T follicular helper cell (primary cell): ENCODE measurements at regions not wholly inside any gene's neighbourhood (a gene's known extent, or its start where the extent isn't known, plus 50 kb on each side); places are given as distances from the start of the nearest gene placed in this dataset.

Experiments used
- DNase-seq: peaks from one replicate; pipeline ENCODE4 v3.0.0-alpha.2; 2020; ENCODE audit warnings: low read depth

DNA sequence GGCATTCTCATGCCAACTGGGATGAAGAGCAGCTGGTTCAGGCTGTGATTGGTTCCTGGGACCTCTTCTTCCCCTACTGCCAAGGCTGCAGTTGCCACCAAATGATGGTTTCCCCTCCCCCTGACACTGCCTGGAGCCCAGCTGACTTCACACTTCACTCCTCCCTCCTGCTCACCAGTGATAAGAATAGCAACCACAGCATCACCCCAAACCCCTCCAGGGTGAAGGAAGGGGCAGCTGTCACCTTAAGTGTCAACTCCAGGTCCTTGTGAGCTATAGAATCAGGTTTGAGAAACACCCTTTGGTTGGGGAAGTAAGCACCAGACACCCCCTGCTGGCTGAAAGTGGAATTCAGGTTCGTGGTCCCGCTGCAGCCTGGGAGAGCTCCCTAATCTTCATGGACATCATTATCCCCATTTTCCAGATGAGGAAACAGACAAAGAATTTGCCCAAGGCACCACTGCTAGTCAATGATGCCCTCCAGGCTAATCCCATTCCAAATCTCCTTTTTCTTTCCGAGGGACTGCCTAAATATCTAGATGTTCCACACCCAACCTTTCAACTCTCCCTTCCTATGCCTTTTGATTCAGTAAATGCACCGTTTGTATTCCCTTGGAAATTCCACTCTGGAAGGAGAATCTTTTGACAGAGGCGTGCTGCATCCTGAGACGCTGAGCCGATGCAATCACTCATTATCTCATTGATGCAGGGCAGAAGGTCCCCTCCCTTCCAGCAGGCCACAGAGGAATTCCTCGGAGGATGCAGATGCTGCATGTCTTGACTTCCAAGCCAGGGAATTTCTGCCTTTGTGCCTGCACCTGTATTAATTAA lies 50.6 kb upstream of the UQCRFS1 start:
- DNase-seq = peak; percentile 22

DNA sequence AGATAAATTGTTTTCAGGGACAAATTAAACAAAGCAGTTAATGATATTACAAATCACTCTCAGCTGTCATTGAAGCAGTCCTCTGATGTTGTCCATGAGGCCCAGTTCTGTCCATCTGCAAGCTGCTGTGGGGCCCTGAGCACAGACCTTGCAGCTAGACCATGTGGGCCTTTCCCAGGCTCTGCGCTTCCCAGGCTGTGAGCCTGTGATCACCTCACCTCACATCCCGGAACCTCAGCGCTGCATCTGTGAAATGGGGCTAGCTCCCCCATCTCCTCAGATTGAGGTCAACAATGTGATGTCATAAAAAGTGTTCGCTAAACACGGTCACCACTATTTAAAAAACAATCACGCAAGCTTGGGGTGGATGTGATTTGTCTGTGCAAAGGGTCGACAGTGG lies 51.9 kb upstream of the UQCRFS1 start:
- DNase-seq = no peak

DNA sequence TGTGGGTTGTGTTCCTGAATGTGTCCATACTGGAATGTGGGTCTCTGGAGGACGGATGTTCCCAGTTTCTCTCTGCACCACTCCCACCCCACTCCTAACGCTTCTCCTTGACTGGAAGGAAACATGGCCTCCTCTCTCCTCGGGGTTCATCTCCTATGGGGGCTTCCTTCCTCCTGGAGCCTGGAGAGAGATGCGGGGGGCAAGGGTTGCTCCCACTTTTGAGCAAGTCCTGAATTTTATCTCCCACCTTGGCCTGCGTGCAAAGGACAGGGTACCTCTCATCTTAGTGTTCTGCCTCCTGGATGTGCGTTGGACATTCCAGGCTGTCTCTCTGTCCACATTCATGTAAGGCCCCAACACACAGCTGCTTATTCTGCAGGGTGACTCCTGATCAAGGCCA lies 52.5 kb upstream of the UQCRFS1 start:
- DNase-seq = no peak

DNA sequence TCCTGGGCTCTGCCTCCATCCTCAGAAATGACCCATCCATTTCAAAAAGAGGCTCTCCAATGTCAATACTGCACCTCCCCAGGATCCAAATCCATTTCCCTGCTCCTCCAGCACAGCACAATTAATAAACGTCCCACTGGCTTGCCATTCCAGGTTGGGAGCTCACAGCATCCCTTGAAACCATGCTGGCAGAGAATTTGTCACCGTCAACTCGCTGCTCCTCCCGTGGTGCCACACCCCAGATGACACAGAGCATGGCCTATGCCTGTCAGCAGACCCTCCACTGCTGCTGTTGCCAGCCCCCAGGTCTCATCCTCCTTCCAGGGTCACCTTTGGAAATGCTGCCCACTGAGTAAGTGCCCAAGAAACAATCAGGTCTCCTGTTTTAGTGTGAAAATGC lies 53.0 kb upstream of the UQCRFS1 start:
- DNase-seq = no peak

DNA sequence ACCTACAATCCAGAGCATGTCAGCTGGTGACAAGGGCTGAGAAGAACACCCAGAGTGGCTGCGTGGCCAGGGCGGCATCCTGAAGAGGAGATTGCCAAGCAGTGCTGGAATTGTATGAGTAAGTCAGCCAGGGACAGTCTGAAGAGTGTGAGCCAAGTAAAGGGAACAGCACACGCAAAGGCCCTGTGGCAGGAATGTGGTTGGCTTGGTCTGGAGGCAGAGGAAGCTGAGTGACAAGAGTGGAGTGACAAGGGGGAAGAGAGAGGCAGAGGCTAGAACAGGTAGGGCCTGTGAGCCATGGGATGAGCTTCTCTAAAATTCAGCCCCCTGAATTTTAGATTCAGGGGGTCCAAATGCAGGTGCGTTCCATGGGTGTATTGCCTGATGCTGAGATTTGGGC lies 53.7 kb upstream of the UQCRFS1 start:
- no peak for DNase-seq

DNA sequence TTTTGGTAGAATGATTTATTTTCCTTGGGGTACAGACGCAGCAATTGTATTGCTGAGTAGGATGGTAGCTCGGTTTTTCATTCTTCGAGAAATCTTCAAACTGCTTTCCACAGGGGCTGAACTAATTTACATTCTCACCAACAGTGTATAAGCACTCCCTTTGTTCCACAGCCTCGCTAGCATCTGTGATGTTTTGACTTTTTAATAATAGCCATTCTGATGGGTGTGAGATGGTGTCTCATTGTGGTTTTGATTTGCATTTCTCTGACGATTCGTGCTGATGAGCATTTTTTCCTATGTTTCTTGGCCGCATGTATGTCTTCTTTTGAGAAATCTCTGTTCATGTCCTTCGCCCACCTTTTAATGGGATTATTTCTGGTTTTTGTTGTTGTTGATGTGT lies 54.8 kb upstream of the UQCRFS1 start:
- no peak for DNase-seq

DNA sequence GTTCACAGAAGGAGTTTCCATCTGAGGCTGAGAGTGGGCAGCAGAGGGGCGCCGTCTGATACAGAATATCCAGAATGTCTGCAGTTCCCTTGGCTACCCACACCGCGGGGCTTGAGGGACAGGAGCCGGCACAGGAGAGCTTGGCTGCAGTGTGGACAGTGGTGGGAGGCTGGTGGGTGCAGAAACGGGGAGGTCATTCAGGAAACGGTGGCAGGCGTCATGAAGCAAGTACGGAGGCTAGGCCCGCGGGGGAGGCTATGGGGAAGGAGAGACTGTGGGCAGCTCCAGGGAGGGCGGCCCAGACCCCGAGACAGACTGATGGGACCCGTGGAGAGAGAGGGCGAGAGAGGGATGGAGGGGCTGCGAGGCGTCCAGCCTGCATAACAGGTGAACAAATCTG lies 55.2 kb upstream of the UQCRFS1 start:
- no peak for DNase-seq

DNA sequence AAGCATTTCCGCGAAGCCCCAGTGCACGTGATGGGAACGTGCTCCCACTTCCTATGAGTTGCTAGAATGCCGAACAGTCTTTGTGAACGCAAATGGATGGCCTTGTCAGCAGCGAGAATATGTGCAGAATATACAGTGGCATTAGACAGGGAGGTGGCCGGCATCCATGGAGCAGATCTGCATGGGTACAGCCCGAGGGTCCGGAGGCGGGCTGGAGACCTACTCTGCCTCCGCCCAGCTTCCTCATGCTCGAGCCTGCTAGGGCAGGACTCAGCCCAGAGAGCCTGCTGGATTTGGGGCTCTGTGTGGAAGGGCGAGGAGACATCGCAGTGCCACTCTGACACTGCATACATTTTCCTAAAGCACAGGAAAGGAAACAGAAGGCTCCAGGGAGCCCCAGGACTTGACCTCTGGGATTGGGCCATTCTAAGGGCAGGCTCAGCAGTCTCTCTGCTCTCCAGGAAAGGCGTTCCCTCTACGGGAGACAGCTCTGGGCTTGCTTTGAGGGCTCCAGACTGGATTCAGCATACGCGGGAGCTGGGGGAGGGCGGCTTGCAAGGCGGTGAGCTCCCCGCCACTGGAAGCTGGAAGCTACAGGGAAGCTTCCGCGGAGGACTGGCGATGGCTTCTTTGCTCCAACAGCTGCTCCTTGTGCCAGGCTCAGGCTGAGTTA lies 55.9 kb upstream of the UQCRFS1 start:
- no peak for DNase-seq

DNA sequence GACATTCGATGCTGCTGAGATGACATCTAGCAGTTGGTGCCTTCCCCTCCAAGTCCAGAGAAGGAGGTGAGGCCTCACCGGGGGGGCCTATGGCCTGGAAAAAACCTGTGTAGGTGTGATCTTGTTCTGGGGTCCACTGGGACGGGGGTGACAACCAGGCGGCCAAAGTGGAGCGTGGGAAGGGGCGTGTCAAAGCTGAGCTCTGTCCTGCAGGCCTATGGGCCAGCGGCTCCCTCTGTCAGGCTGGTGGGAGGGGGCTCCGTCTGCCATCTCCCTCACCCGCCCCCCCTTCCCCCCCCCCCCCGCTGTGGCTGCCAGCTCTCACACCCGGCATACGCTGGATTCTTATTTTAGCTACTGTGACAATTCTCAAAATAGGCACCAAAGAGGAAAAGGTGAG lies 56.7 kb upstream of the UQCRFS1 start:
- no peak for DNase-seq

DNA sequence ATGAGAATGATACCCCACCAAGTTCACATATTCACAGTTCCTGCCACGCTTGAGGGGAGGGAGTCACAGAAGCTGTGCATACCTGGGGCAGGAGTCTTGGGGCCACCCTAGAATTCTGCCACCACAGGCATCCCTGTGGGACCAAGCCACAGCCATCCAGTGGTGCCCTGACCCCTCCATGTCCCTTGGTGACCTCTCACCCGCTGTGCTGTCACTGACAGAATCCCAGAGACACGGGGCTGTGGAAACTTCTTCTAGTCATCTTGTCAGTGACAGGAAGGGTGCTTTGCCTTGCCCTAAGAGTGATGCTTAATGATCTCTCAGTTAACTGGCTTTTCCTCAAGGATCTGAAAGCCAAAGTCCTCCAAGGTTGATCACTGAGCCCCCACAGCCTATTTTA lies 58.4 kb upstream of the UQCRFS1 start:
- DNase-seq = no peak

DNA sequence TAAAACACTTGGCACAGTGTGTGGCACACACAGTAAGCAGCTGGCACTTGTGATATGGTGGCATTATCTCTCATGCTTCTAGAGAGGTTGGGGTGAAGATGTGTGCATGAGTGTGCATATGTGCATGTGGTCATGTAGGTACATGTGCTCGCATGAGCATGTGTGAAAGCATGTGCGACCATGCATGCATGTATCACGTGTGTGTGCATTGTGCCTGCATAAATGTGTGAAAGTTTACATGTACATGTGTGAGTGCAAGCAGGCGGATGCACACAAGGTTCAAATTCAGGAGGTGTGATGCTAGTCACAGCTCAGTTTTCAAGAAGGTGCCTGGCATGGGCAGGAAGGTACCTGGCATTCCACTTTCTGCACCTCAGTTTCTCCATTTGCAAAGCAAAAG lies 59.0 kb upstream of the UQCRFS1 start:
- DNase-seq = no peak

DNA sequence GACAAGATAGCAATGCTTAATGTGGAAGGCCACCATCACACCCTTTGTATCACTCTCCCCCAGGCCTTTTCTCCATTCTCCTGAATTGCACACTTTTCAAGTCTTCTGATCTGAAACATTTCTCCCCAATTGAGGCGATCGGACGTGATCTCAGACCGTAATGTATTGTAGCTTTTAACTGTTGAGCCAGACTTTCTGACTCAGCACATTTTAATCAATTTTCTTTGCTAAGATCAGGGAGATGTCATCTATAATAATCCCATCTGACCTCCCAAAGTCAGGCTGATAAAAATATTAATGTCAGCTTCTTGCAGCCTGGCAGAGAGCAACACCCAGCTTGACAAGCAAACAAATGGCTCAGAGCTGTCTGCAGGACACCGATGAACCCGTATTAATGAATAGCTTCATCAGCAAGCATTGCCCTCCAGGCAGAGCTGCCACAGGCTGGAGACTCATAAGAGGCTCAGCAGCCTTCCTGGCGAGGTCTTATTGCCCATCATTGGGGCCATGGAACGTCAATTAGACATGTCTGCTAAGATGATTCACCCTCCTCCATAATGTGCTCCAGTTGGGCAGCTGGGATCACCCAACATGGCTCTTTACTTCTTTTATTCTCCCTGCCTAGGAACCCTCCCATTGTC lies 60.2 kb upstream of the UQCRFS1 start:
- DNase-seq = no peak

DNA sequence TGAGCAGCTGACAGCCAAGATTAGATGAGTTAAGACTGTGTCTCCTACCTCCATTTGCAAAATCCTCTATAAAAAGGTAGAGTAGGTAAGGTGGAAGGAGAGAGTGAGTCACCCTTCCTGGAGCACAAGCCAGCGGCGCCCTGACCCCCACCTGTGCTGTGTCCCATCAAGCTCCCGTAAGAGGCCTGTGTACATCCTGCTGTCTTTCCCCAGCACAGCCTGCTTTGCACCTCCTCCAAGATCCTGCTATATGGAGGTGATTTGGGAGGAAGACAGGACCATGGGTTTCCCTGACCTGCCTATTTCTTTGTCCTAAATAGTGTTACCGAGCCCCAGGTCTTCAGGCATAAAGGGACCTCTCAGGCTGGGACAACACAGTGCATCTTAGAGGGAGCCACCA lies 62.3 kb upstream of the UQCRFS1 start:
- no peak for DNase-seq

DNA sequence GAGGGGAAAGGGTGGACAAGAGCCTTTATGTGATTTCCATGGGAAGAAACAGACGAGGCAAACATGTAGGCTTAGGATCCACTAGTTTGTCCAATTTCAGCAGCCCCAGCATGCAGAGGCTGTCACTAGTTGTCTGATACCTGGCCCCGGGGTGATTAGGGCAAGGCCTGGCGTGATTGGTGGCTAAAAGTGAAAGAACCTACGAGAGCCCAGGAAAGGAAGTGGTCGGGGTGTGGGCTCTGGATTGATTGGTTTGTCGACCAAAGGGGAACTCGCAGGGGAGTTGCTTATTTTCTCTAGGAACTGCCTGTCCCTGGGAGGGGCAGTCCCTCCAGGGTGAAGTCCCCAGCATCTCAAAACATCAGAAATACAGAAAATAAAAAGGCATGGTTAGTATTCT lies 64.2 kb upstream of the UQCRFS1 start:
- DNase-seq = peak; percentile 7

DNA sequence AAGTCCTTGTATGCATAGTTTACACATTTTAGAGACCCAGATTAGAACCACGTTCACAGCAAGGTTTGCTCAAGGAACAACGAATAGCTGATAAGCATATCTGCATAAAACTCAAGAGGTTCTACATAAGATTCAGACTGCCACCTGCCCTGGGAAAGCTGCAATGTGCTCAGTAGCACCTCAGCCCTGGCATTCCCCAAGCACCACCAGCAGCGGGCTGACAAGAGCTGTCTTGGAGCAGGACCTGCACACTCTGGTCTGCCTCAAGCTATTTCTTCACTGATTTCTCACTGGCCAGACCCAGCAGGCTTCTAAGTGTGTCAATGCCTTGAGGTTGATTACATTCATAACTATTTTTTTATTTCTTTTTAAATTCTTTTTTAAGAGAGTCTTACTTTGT lies 65.8 kb upstream of the UQCRFS1 start:
- DNase-seq = no peak

DNA sequence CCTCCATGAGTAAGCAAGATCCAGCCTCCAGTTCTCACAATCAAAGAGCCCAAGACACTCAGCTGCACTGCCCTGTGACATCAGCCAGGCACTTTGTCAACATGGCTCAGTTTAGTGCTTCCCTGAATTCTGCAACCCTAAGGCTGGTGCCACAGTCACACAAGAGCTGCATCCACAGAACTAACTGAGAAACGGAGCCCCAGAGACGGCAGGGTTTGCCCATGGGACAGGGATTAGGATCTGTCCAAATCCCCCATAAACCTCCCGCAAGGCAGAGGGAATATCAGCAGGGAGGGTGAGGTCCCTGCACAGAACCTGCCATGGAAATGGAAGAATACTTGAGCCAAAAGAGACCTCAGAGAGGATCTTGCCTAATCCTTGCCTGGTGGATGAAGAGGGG lies 70.4 kb upstream of the UQCRFS1 start:
- no peak for DNase-seq

DNA sequence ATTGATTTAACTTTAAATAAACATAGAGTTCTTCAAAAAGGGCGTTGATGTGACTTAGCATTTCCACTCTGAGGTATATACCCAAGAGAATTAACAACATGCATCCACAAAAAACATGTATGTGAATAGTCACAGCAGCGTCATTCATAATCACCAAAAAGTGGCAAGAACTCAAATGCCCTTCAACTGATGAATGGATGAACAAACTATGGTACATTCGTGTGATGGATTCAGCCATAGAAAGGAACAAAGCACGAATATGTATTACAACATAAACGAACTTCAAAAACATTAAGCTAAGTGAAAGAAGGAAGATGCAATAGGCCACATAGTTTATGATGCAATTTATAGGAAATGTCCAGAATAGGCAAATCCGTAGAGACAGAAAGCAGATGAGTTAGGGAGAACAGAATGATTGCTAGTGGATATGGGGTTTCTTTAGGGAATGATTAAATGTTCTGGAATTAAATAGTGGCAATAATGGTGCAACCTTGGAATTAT lies 72.3 kb upstream of the UQCRFS1 start:
- DNase-seq = no peak

DNA sequence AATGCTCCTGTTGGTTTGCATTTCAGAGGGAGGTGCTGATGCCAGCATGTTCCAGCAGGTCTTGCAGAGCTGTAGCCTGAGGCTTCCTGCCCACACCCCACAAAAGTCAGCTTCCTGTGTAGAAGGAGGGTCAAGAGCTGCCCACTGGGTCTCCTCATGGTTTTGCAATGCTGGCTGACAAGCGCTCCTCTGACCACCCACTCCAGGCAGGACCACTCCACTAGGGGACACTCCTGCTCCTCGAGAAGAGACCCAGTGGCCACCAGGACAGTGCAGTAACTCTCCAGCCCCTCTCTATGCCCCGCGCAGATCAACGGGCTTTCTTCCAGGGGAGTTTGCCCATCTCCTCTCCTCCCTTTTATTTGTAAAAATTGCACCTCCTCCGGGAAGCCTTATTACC lies 72.9 kb upstream of the UQCRFS1 start:
- no peak for DNase-seq

DNA sequence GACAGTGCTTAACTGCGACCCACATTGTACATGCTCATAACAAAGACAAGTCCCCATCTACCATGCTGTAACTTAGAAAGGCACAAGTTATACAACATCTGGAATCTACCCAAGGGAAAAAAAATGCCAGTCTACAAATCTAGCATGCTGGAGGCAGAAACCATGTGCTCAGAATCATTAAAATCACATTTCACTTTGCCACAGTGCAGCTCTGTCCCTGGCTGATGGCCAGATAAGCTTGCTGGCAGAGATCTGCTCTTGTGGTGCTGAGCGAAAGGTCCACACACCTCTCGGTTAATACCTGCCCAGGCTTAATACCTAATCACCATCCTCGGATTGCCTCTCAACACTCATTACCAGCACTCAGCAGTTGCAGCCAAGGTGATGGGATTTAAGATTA lies 74.1 kb upstream of the UQCRFS1 start:
- DNase-seq = no peak

DNA sequence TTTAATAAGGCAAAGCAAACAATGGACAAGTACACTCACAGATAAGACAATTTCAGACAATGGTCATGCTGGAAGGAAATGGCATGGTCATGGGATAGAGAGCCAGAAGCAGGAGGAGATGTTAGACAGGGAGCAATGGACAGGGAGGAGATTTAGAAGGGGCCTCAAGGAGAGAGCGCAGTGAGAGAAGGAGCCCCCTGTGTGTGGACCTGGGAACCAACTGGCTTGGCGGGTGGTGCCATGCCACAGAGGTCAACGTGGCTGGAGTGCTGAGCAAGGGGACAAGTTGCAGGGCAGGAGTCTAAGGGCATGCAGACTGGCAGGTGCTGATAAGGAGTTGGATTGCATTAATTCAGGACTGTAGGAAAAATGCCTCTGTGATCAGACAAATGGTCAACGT lies 75.3 kb upstream of the UQCRFS1 start:
- DNase-seq = no peak

DNA sequence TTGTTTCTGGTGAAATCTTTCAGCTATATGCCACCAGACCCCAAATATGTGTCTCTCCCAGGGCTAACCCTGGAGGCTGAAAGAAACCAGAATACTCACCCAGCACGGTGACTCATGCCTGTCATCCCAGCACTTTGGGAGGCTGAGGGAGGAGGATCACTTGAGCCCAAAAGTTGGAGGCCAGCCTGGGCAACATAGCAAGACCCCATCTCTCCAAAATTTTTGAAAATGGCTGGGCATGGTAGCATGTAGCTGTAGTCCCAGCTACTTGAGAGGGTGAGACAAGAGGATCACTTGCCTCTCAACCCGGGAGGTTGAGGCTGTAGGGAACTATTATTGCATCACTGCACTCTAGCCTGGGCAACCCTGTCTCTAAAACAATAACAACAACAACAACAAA lies 76.1 kb upstream of the UQCRFS1 start:
- DNase-seq = no peak

DNA sequence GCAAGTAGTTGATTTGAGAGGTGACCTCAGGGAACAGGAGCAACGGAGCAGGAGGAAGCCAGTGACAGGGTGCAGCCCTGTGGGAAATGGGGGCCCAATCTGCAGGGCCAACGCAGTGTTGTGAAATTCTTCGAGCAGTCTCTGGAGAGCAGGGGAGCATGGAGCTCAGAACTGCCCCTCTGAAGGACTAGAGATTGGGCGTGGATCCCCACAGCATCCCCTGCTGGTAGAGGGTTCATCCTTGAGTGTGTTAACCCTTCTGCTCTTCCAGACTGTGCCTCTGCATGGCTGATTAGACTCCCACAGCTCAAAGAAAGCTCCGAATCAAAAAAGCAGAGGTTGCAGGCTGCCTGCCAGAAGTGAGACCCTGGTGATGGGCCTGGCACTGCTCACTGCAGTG lies 77.9 kb upstream of the UQCRFS1 start:
- no peak for DNase-seq

DNA sequence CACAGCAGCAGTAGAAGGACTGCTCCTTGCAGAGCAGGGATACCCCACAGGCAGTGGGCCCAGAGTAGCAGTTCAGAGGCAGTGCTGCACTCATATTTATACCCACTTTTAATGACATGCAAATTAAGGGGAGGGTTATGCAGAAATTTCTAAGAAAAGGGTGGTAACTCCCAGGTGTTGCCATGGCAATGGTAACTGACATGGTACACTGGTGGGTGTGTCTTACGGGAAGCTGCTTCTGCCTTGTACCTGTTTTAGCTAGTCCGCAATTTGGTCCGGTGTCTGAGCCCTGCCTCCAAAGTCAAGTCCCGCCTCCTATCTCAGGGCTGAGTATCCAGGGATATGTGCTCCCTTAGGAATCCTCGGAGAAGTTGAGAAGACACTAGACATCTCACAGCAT lies 79.2 kb upstream of the UQCRFS1 start:
- no peak for DNase-seq
